Epithelial cell of esophagus (primary cell): ENCODE measurements at regions not wholly inside any gene's neighbourhood (a gene's known extent, or its start where the extent isn't known, plus 50 kb on each side); places are given as distances from the start of the nearest gene placed in this dataset.

ENCODE experiments used
- DNase-seq: peaks from one replicate; pipeline ENCODE4 v3.0.0; 2010; ENCODE audit warnings: low read depth
- H3K4me3 ChIP-seq: 2 replicates; pipeline ENCODE4 v1.5.1; 2011; ENCODE audit warnings: mild to moderate bottlenecking, low read length, control low read depth
- TF ChIP-seq, protein P1 (sequence below): IDR thresholded peaks from 2 replicates; pipeline ENCODE4 v1.5.1; 2011; ENCODE audit warnings: low read depth, mild to moderate bottlenecking, low read length, control low read depth, inconsistent platforms; ENCODE audit not compliant: insufficient read depth; ENCODE audit errors: missing control alignments

DNA sequence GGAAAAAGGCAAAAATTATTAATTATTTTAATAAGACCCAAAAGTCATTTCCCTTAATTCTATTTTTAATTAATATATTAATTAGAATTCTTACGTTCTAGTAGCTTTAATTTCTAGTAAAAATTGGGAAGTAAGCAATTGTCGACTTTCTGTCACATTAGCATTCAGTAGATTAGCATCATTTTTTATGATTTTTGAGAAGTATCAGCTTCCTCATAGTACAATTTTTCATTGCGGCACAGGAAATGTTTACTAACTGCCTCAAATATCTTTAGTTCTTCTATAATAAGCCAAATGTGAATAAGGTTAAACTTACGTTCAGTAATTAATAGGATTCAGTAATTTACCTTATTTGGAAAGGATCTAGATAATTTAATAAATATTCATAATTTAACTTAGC lies 687.4 kb downstream of the EPM2A start:
- TF ChIP-seq, protein P1, sequence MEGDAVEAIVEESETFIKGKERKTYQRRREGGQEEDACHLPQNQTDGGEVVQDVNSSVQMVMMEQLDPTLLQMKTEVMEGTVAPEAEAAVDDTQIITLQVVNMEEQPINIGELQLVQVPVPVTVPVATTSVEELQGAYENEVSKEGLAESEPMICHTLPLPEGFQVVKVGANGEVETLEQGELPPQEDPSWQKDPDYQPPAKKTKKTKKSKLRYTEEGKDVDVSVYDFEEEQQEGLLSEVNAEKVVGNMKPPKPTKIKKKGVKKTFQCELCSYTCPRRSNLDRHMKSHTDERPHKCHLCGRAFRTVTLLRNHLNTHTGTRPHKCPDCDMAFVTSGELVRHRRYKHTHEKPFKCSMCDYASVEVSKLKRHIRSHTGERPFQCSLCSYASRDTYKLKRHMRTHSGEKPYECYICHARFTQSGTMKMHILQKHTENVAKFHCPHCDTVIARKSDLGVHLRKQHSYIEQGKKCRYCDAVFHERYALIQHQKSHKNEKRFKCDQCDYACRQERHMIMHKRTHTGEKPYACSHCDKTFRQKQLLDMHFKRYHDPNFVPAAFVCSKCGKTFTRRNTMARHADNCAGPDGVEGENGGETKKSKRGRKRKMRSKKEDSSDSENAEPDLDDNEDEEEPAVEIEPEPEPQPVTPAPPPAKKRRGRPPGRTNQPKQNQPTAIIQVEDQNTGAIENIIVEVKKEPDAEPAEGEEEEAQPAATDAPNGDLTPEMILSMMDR, result no peak
- H3K4me3 ChIP-seq, result no peak overlapping the region
- no peak for DNase-seq

DNA sequence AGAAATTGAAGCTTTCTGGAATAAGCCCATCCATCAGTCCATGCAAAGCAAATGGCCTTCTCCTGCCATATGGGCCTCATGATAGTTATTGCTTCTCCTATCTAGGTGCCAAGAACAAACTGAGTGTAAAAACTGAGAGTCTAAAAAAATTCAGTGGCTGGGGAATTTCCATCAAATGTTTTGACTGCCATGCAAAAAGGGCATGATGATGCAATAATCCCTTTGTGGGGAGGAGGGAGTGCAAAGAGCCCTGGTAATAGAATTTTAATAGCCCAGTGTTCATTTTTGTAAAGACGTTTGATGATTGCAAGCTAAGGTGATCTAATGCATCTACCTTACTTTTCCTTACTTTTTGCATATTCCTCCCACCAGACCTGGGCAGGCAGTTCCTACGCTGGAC lies 683.7 kb downstream of the EPM2A start:
- TF ChIP-seq, protein P1, result no peak
- no peak overlapping the region for H3K4me3 ChIP-seq
- DNase-seq, result no peak

DNA sequence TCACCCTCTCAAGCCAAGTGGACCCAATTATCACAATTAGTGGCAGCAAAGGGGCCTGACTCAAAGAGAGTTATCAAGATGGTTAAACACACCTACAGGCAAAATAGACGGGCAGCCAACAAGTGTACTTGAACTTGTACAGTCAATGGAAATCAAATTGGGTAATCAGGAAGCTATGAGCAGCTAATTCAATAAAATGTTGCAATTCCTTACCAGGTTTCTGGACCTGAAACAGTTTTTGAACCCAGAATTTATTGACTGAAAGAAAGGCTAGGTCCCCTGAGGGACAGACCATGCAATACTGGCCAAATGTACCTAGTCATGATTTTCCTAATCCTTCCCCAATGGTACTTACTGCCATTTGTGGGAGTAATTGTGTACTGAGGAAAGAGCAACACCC lies 679.8 kb downstream of the EPM2A start:
- H3K4me3 ChIP-seq, result no peak overlapping the region
- no peak for DNase-seq
- TF ChIP-seq, protein P1, result no peak

- DNase-seq, result no peak
- TF ChIP-seq, protein P1, result no peak
Measured at GRCh38 chr6:145060714-145061113, 674.6 kb downstream of the EPM2A start.

DNA sequence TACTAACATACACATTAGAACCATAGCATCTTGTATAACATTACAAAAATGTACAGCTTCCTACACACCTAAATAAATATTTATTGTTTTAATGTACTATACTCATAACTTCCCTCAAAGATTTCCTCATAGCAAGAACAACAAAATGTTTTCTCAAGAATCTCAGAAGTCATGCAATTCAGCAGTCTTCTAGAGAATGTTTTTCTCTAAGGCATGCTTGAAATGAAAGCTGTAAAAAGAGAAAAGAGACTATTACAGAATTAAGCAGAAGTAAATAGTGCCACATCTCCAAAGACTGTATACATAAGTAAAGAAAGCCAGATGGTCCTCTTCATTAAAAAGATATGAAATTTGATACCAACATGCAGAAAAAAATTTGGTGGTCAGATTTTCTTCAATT lies 672.2 kb downstream of the EPM2A start:
- TF ChIP-seq, protein P1, result no peak
- no peak for DNase-seq
- no peak overlapping the region for H3K4me3 ChIP-seq

More at GRCh38 chr6:145060714-145061113, 674.6 kb downstream of the EPM2A start:
- no peak overlapping the region for H3K4me3 ChIP-seq

DNA sequence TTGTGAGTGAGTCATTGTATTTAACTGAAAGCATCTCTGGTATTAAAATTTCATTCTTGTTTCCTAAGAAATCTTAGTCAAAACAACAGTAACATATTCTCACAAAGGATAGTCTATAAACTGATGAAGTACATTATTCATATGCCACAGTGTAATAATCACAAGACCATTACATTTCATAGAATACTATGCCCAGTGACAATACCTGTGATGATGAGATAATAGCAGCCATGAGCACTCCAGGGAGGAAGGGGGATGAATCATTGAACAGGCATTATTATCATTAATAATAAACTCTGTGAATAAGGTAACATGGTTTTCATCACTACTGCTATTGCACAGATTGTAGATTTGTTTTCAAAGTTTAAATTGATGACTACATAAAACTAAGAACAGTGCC lies 667.9 kb downstream of the EPM2A start:
- TF ChIP-seq, protein P1, result no peak
- no peak overlapping the region for H3K4me3 ChIP-seq

DNA sequence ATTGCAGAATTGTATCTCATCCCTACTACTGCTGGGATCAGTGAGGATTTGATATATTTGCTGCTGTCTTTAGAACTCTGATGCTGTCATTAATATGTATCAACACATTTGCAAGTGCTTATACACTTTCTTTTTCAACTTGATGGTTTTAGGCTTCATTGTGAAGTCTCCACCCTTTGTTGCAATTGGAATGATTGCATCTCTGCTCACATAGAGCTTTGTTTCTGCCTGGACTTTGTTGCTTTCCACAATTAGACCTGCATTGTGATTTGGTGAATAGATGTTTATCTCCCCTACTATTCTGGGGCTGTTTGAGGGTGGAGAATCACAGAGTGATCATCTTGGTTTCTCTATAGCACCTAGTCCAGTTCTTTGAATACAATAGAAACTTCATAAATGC lies 666.7 kb downstream of the EPM2A start:
- TF ChIP-seq, protein P1, result no peak
- no peak for DNase-seq
- H3K4me3 ChIP-seq, result no peak overlapping the region

More for the DNA sequence above, 667.9 kb downstream of the EPM2A start:
- peak; percentile 82 for DNase-seq
